ENCODE measurements at regions not wholly inside any gene's neighbourhood (a gene's known extent, or its start where the extent isn't known, plus 50 kb on each side); places are given as distances from the start of the nearest gene placed in this dataset.
A peak's percentile ranks its signal among the peaks of the same experiment; 100 is the strongest.

DNA sequence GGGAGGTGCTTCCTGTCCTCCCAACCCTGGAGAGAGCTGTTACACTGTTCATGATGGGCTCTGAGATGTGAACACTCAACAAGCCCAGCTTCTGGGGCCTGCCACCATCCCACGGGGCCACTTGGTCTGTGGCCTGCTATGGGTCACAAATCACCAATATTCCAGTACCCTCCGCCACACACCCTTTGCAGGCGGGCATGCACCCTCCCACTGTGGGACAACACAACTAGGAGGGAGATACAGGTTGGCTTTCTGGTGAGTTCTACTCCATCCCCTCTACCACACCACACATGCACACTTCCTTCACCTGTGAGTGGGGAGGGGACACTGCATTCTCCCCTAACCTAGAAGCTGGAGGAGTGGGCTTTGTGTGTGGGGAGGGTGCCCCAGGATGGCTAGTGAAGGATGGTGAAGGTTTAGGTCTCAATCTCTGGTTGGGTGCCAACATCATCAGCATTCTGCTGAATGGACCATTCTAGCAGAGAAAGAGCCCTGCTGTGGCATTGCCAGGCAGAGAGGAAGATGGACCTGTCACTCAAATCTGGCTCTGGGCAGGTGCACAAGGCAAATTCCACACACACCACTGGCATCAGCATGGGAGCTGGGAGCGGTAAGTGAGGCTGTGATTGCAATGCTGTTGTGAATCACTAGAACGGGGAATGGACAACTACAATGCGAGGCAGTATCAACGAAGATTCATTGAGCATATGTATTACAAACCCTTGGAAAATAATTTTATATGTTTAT is 175.1 kb downstream of the THBS2 start:
- no peak overlapping the region for H3K4me3 ChIP-seq
- TF ChIP-seq CTCF (IDR thresholded peaks at IDR 0.05) (no peak), POLR2A (IDR thresholded peaks at IDR 0.05) (no peak)
- H3K9me3 ChIP-seq: no peaks in the 10 kb centered on the region
- 80 to 89% methylated on average over 5 to 7 of the region's 7 CpGs for WGBS, 2 donors
- DNase-seq: no peak
- ATAC-seq: no peak
- no peak overlapping the region for H3K27ac ChIP-seq
- H3K4me1 ChIP-seq: no peaks in the 10 kb centered on the region
- no peaks in the 10 kb centered on the region for H3K27me3 ChIP-seq
- intact Hi-C loops (cut with DNase I): no loop called here
- no peaks in the 10 kb centered on the region for H3K36me3 ChIP-seq (replicated peaks in 1 of 2; ENCODE audit: insufficient read depth in 1 of 2, low read depth in 2 of 2)

GRCh38 chr6:169075915-169076654 is 177.6 kb downstream of the THBS2 start:
- no peaks in the 10 kb centered on the region for H3K27me3 ChIP-seq
- ATAC-seq (no peak), DNase-seq (no peak)
- no peak overlapping the region for H3K4me3 ChIP-seq
- H3K36me3 ChIP-seq (replicated peaks in 1 of 2; ENCODE audit: insufficient read depth in 1 of 2, low read depth in 2 of 2): no peaks in the 10 kb centered on the region
- H3K4me1 ChIP-seq: no peaks in the 10 kb centered on the region
- intact Hi-C loops (cut with DNase I): no loop called here
- no peaks in the 10 kb centered on the region for H3K9me3 ChIP-seq
- TF ChIP-seq POLR2A (IDR thresholded peaks at IDR 0.05): no peak
- no peak for TF ChIP-seq CTCF (IDR thresholded peaks at IDR 0.05)
- H3K27ac ChIP-seq: no peak overlapping the region
- WGBS, 2 donors: 63 to 69% methylated on average over 5 to 9 of the region's 9 CpGs

DNA sequence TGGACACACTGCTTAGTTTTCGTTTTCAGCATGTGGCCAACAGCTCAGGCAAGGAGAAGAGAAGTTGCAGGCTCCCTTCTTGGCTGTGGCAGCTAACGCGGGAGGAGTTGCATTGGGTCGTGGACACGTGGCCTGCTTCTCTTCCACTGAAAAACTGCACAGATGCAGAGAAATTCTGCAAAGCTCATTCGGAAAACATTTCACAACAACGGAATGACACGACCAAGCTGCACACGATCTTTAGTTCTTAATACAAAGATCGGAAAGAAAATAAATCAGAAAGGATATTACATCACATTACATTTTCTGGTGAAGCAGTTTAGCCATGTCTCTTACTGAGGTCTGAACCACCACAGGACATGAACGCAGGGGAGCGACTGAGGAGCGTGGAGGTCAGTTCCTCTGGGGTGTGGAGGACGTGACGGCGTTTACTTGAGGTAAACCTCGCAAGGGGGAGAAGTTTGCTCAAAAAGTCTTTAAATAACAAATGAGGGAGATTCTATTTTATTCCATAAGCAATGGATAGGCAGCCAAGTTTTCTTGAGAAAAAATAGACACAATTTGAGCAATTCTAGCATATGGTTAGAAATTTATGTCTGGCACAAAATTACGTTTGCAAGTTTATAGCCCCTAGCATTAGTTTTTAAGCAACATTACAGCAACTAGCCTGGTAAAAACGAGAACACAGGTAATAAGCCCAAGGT is 178.3 kb downstream of the THBS2 start:
- WGBS, 2 donors: 70 to 71% methylated on average over 19 of the region's 19 CpGs
- TF ChIP-seq CTCF (IDR thresholded peaks at IDR 0.05) (no peak), POLR2A (IDR thresholded peaks at IDR 0.05) (no peak)
- H3K4me1 ChIP-seq: no peaks in the 10 kb centered on the region
- H3K36me3 ChIP-seq (replicated peaks in 1 of 2; ENCODE audit: insufficient read depth in 1 of 2, low read depth in 2 of 2): no peaks in the 10 kb centered on the region
- no peak overlapping the region for H3K4me3 ChIP-seq
- intact Hi-C loops (cut with DNase I): no loop called here
- H3K27me3 ChIP-seq: no peaks in the 10 kb centered on the region
- peak overlapping the region in 1 of 4 donors; percentile 17 for H3K27ac ChIP-seq
- ATAC-seq (peak; percentile 57), DNase-seq (peak in 3 of 4 donors; percentile 32 to 59 (median 33))
- H3K9me3 ChIP-seq: no peaks in the 10 kb centered on the region

DNA sequence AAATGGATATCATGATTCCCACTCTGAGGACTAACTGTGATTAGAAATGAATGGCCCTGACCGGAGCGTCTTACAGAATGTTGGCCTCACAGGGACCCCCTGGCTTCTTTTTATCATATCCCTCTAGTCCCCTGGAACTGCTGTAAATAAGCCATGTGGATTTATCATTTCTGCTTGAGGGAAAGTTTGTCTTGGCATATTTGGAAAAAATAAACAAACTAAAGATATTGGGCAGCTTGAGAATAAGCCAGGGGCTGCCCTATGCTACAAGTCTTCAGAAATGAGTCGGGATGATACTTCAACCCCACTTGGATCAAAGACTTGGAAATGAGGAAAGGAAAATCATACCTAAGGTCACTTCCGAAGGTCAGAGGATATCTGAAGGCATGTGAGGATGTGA is 179.1 kb downstream of the THBS2 start:
- Histone ChIP-seq H3K4me3 (no peak overlapping the region), H3K9me3 (no peaks in the 10 kb centered on the region), H3K4me1 (no peaks in the 10 kb centered on the region), H3K36me3 (replicated peaks in 1 of 2; ENCODE audit: insufficient read depth in 1 of 2, low read depth in 2 of 2) (no peaks in the 10 kb centered on the region), H3K27me3 (no peaks in the 10 kb centered on the region), H3K27ac (no peak overlapping the region)
- no peak for ATAC-seq
- WGBS, 2 donors: 50 to 54% methylated on average over 4 of the region's 4 CpGs
- no peak for TF ChIP-seq POLR2A (IDR thresholded peaks at IDR 0.05)
- TF ChIP-seq CTCF (IDR thresholded peaks at IDR 0.05): no peak
- no peak for DNase-seq
- intact Hi-C loops (cut with DNase I): no loop called here

Measured in body of pancreas (tissue), 4 donors.